ENCODE measurements at regions not wholly inside any gene's neighbourhood (a gene's known extent, or its start where the extent isn't known, plus 50 kb on each side); places are given as distances from the start of the nearest gene placed in this dataset.
A peak's percentile ranks its signal among the peaks of the same experiment; 100 is the strongest.

- TF ChIP-seq, protein P1, sequence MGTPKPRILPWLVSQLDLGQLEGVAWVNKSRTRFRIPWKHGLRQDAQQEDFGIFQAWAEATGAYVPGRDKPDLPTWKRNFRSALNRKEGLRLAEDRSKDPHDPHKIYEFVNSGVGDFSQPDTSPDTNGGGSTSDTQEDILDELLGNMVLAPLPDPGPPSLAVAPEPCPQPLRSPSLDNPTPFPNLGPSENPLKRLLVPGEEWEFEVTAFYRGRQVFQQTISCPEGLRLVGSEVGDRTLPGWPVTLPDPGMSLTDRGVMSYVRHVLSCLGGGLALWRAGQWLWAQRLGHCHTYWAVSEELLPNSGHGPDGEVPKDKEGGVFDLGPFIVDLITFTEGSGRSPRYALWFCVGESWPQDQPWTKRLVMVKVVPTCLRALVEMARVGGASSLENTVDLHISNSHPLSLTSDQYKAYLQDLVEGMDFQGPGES (IDR thresholded peaks at IDR 0.05), result no peak
- TF ChIP-seq BACH1 (IDR thresholded peaks at IDR 0.05; ENCODE audit: borderline replicate concordance) (no peak), ZNF274 (IDR thresholded peaks at IDR 0.05; ENCODE audit: insufficient read depth, insufficient read length) (no peak), MYB (IDR thresholded peaks at IDR 0.05; ENCODE audit: borderline replicate concordance, low read depth, low read length) (no peak)
- TF ChIP-seq, protein P2, sequence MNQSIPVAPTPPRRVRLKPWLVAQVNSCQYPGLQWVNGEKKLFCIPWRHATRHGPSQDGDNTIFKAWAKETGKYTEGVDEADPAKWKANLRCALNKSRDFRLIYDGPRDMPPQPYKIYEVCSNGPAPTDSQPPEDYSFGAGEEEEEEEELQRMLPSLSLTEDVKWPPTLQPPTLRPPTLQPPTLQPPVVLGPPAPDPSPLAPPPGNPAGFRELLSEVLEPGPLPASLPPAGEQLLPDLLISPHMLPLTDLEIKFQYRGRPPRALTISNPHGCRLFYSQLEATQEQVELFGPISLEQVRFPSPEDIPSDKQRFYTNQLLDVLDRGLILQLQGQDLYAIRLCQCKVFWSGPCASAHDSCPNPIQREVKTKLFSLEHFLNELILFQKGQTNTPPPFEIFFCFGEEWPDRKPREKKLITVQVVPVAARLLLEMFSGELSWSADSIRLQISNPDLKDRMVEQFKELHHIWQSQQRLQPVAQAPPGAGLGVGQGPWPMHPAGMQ (IDR thresholded peaks at IDR 0.05; ENCODE audit: borderline replicate concordance), result no peak
Observed at GRCh38 chr14:58992935-58993334, 195.5 kb upstream of the DAAM1 start (continued).

GRCh38 chr14:58994130-58994529 is 194.3 kb upstream of the DAAM1 start:
- H3K27ac ChIP-seq (ENCODE audit: control insufficient read depth, insufficient read depth), result no peak overlapping the region
- H3K9ac ChIP-seq (ENCODE audit: control insufficient read depth, insufficient read depth, low read length), result no peak overlapping the region
- H3K79me2 ChIP-seq (ENCODE audit: control insufficient read depth, insufficient read depth, low read length), result no peaks in the 10 kb centered on the region
- no peaks in the 10 kb centered on the region for H3K4me1 ChIP-seq (ENCODE audit: control insufficient read depth, insufficient read depth, low read length)
- POLR2A ChIA-PET, result no interaction called here
- H3K9me3 ChIP-seq (replicated peaks; ENCODE audit: control insufficient read depth, insufficient read depth, low read length), result no peaks in the 10 kb centered on the region; the same call in 2 of the 3 replicates
- ATAC-seq (no peak), DNase-seq (ENCODE audit: low read depth, low spot score) (no peak), FAIRE-seq (no peak)
- H3K36me3 ChIP-seq (ENCODE audit: control insufficient read depth in 2 of 2, insufficient read depth in 2 of 2, low read length in 1 of 2), result no peaks in the 10 kb centered on the region
- in situ Hi-C loops (cut with MboI), result no loop called here
- CTCF ChIA-PET, result no interaction called here
- H3K4me2 ChIP-seq (ENCODE audit: control insufficient read depth, insufficient read depth), result no peak overlapping the region
- H3K27me3 ChIP-seq (replicated peaks in 1 of 2; ENCODE audit: control insufficient read depth in 2 of 2, insufficient read depth in 2 of 2, low read length in 1 of 2), result no peaks in the 10 kb centered on the region
- no peak overlapping the region for H3K4me3 ChIP-seq
- no peaks in the 10 kb centered on the region for H4K20me1 ChIP-seq (ENCODE audit: control insufficient read depth, insufficient read depth)
- no peak overlapping the region for H2AFZ ChIP-seq (ENCODE audit: control insufficient read depth, low read depth, low read length)
- no TSS peak for BruUV-seq (replicated peaks)
- SMC1A ChIA-PET (ENCODE audit: uncharacterized antibody, unreplicated experiment), result interaction anchor here (2.0 kb wide), 1 partner anchor 10 kb away, joined by 7 read pairs; no protein-coding TSS in a partner anchor
- intact Hi-C loops (cut with micrococcal nuclease; ENCODE audit: unreplicated experiment), result no loop called here
- 0% methylated on average over 1 of the region's 1 CpG for WGBS (ENCODE audit: insufficient coverage, insufficient replicate concordance, low lambda C conversion rate, missing lambda C conversion rate)
- TF ChIP-seq NFIC (IDR thresholded peaks at IDR 0.05; ENCODE audit: low read depth, low read length) (peak; percentile 30; the same call in 1 of the 2 replicates), JUNB (IDR thresholded peaks at IDR 0.05) (peak; percentile 27), SUZ12 (IDR thresholded peaks at IDR 0.05; ENCODE audit: unreplicated experiment) (no peak), ZZZ3 (IDR thresholded peaks at IDR 0.05; ENCODE audit: control insufficient read depth, insufficient read length, low read depth) (no peak), RUNX3 (IDR thresholded peaks at IDR 0.05; ENCODE audit: low read length) (peak; percentile 49; the same call in 1 of the 2 replicates)
- RAD21 ChIA-PET (ENCODE audit: unreplicated experiment), result no interaction called here

Measured in GM12878 (cell line).